Retinal pigment epithelial cell (primary cell): ENCODE measurements at regions not wholly inside any gene's neighbourhood (a gene's known extent, or its start where the extent isn't known, plus 50 kb on each side); places are given as distances from the start of the nearest gene placed in this dataset.

ENCODE experiments used
- DNase-seq: peaks from one replicate; pipeline ENCODE4 v3.0.0-alpha.2; 2010; ENCODE audit warnings: low read depth
- H3K4me3 ChIP-seq: 2 replicates; pipeline ENCODE4 v1.5.1; 2011; ENCODE audit warnings: mild to moderate bottlenecking, low read length, control low read depth, moderate library complexity
- CTCF ChIP-seq: conservative IDR thresholded peaks from 2 replicates; pipeline ENCODE4 v1.5.1; 2011; ENCODE audit warnings: low read depth, low read length, control low read depth, inconsistent platforms

- no peak overlapping the region for H3K4me3 ChIP-seq
- DNase-seq = no peak
- TF ChIP-seq CTCF = no peak
Measured at GRCh38 chrX:113920661-113921060, 663.2 kb upstream of the HTR2C start.

- no peak for TF ChIP-seq CTCF
- no peak for DNase-seq
- no peak overlapping the region for H3K4me3 ChIP-seq
Measured at GRCh38 chrX:113919387-113919786, 664.5 kb upstream of the HTR2C start.

- no peak overlapping the region for H3K4me3 ChIP-seq
- TF ChIP-seq CTCF = no peak
- no peak for DNase-seq
Measured at GRCh38 chrX:113906168-113906567, 677.7 kb upstream of the HTR2C start.

- H3K4me3 ChIP-seq = no peak overlapping the region
- TF ChIP-seq CTCF = no peak
- no peak for DNase-seq
Measured at GRCh38 chrX:113892891-113893290, 691.0 kb upstream of the HTR2C start.

- TF ChIP-seq CTCF = no peak
- DNase-seq = no peak
- no peak overlapping the region for H3K4me3 ChIP-seq
Measured at GRCh38 chrX:113892401-113892800, 691.5 kb upstream of the HTR2C start.

- H3K4me3 ChIP-seq = no peak overlapping the region
- DNase-seq = no peak
- no peak for TF ChIP-seq CTCF
Measured at GRCh38 chrX:113873056-113873455, 710.8 kb upstream of the HTR2C start.

GRCh38 chrX:113868711-113869110 is 715.2 kb upstream of the HTR2C start:
- DNase-seq = no peak
- TF ChIP-seq CTCF = no peak
- no peak overlapping the region for H3K4me3 ChIP-seq
